Left ventricle myocardium inferior (tissue), 1 donor: ENCODE measurements at regions not wholly inside any gene's neighbourhood (a gene's known extent, or its start where the extent isn't known, plus 50 kb on each side); places are given as distances from the start of the nearest gene placed in this dataset.

Experiments used
- DNase-seq: peaks from one replicate; pipeline ENCODE4 v3.0.0-alpha.2; 2020
- H3K27ac ChIP-seq: fragments of 200-600 bp; replicated peaks from 2 replicates; pipeline ENCODE4 v1.8.0; 2021
- H3K27me3 ChIP-seq: fragments of 200-600 bp; 2 replicates; pipeline ENCODE4 v1.8.0; 2021; ENCODE audit warnings: low read depth
- H3K36me3 ChIP-seq: fragments of 200-600 bp; 2 replicates; pipeline ENCODE4 v1.8.0; 2021
- H3K4me1 ChIP-seq: fragments of 200-600 bp; 2 replicates; pipeline ENCODE4 v1.8.0; 2021
- H3K4me3 ChIP-seq: fragments of 200-600 bp; 2 replicates; pipeline ENCODE4 v1.8.0; 2021; ENCODE audit warnings: mild to moderate bottlenecking, moderate library complexity
- H3K9me3 ChIP-seq: fragments of 200-600 bp; replicated peaks from 2 replicates; pipeline ENCODE4 v1.8.0; 2021
- intact Hi-C: fragments of 100-400 bp; cut with micrococcal nuclease; formaldehyde crosslinking; loops from one replicate; pipeline ENCODE4 v1.11.0; 2022
- TF ChIP-seq, protein P1 (sequence below): fragments of 200-600 bp; IDR thresholded peaks from 2 replicates; pipeline ENCODE4 v1.8.0; 2021; ENCODE audit warnings: antibody characterized with exemption, mild to moderate bottlenecking, borderline replicate concordance
- donor health status: DM: no; HTN: yes; CAD: no; lungs with severe emphysema.

DNA sequence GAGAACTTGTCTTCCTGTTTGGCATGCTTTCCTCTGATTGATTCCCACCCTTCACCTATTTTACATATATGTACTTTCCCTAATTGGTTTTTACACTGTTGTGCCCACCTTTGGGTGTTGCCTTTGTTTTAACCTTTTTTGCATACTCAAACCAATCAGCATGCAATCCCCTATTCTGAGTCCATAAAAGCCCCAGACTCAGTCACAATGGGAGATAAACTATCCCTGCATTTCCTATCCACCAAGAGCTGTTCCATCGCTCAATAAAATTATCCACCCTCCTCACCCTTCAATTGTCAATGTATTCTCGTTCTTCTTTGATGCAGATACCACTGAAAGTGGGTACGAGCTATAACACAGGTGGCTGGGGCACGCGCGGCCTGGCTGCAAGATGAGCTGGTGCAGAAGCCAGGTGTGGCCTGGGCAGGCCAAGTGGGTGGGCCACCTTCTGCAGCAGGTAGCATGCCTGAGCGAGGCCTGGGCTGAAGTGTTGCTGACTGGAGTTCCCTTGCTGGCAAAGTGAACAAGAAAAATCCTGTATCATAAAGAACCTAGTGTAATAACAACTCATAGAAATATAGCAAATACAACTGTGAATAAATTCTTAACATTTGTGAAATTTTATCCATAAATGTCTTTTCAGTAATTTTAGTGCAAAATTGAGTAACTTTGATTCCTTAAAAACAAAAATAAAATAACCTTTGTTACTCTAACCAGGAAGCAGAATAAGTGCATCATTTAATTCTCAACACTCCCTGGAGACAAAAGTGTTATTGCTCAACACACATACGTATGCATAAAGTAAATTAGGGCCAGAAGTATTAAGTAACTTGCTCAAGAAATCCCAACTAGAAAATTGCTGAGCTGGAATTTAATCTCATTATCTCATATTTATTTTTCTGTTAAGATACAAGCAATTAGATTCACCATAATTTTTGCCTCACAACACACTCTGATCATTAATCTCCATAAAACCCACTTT lies 685.3 kb upstream of the EDIL3 start:
- no peaks in the 10 kb centered on the region for H3K36me3 ChIP-seq
- no peaks in the 10 kb centered on the region for H3K4me1 ChIP-seq
- TF ChIP-seq, protein P1, sequence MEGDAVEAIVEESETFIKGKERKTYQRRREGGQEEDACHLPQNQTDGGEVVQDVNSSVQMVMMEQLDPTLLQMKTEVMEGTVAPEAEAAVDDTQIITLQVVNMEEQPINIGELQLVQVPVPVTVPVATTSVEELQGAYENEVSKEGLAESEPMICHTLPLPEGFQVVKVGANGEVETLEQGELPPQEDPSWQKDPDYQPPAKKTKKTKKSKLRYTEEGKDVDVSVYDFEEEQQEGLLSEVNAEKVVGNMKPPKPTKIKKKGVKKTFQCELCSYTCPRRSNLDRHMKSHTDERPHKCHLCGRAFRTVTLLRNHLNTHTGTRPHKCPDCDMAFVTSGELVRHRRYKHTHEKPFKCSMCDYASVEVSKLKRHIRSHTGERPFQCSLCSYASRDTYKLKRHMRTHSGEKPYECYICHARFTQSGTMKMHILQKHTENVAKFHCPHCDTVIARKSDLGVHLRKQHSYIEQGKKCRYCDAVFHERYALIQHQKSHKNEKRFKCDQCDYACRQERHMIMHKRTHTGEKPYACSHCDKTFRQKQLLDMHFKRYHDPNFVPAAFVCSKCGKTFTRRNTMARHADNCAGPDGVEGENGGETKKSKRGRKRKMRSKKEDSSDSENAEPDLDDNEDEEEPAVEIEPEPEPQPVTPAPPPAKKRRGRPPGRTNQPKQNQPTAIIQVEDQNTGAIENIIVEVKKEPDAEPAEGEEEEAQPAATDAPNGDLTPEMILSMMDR: no peak
- H3K4me3 ChIP-seq: no peak overlapping the region
- peaks cover 4% of the 10 kb centered on the region for H3K9me3 ChIP-seq
- DNase-seq: no peak
- H3K27ac ChIP-seq: no peak overlapping the region
- no peaks in the 10 kb centered on the region for H3K27me3 ChIP-seq
- intact Hi-C loops: no loop called here

- intact Hi-C loops: no loop called here
- H3K9me3 ChIP-seq: no peaks in the 10 kb centered on the region
- H3K36me3 ChIP-seq: no peaks in the 10 kb centered on the region
- H3K27ac ChIP-seq: no peak overlapping the region
- no peaks in the 10 kb centered on the region for H3K27me3 ChIP-seq
- no peaks in the 10 kb centered on the region for H3K4me1 ChIP-seq
- TF ChIP-seq, protein P1: no peak
- DNase-seq: no peak
- no peak overlapping the region for H3K4me3 ChIP-seq
Measured at GRCh38 chr5:85077581-85077980, 692.9 kb upstream of the EDIL3 start.

DNA sequence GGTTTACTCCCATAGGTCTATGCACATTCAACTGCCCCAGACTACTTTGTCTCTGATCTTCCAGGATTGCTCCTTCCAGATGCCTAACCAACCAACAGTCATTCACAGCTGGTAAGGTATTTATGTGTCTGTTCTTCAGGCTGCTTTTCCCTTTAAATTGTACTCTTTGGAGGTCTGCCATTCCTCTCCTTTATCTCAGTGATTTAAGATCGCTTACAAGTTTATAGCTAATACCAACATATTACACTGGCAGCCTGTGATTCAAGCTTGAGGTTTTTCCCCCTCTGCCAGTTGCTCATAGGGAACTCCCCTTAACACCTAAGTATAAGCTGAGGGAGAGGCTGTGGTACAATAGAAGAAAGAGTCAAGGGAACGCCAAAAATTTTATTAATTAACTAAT lies 711.7 kb upstream of the EDIL3 start:
- no peaks in the 10 kb centered on the region for H3K4me1 ChIP-seq
- no peak overlapping the region for H3K27ac ChIP-seq
- no peaks in the 10 kb centered on the region for H3K36me3 ChIP-seq
- H3K9me3 ChIP-seq: peaks cover 18% of the 10 kb centered on the region
- H3K27me3 ChIP-seq: no peaks in the 10 kb centered on the region
- no peak overlapping the region for H3K4me3 ChIP-seq
- DNase-seq: no peak
- intact Hi-C loops: no loop called here
- TF ChIP-seq, protein P1: no peak

- H3K27ac ChIP-seq: no peak overlapping the region
- H3K4me1 ChIP-seq: no peaks in the 10 kb centered on the region
- no peaks in the 10 kb centered on the region for H3K36me3 ChIP-seq
- H3K27me3 ChIP-seq: no peaks in the 10 kb centered on the region
- TF ChIP-seq, protein P1: no peak
- no peak for DNase-seq
- peaks cover 26% of the 10 kb centered on the region for H3K9me3 ChIP-seq
- H3K4me3 ChIP-seq: no peak overlapping the region
- intact Hi-C loops: no loop called here
Measured at GRCh38 chr5:85108471-85108870, 723.8 kb upstream of the EDIL3 start.

GRCh38 chr5:85109616-85110015 lies 724.9 kb upstream of the EDIL3 start:
- no peaks in the 10 kb centered on the region for H3K4me1 ChIP-seq
- H3K9me3 ChIP-seq: peaks cover 26% of the 10 kb centered on the region
- TF ChIP-seq, protein P1: no peak
- intact Hi-C loops: no loop called here
- no peaks in the 10 kb centered on the region for H3K36me3 ChIP-seq
- no peak overlapping the region for H3K4me3 ChIP-seq
- DNase-seq: no peak
- no peak overlapping the region for H3K27ac ChIP-seq
- no peaks in the 10 kb centered on the region for H3K27me3 ChIP-seq
